ENCODE measurements at regions not wholly inside any gene's neighbourhood (a gene's known extent, or its start where the extent isn't known, plus 50 kb on each side); places are given as distances from the start of the nearest gene placed in this dataset.

- WGBS (ENCODE audit: low lambda C conversion rate) = 90% methylated on average over 4 of the region's 4 CpGs
- H3K4me1 ChIP-seq (ENCODE audit: control insufficient read depth in 1 of 2, insufficient read depth in 2 of 2, low read depth in 1 of 2, low read length in 1 of 2) = peaks cover 0 to 38% of the 10 kb centered on the region in 2 experiments; a peak in 1 of 4 replicates
- no peak overlapping the region for H3K4me2 ChIP-seq
- ChIA-PET POLR2A (interaction anchor here (0.6 kb wide), 1 partner anchor 102 kb away, joined by 3 read pairs; no protein-coding TSS in a partner anchor), CTCF (interaction anchor here (1.5 to 1.6 kb wide), 2 partner anchors 78 to 221 kb away, joined by 3 read pairs; no protein-coding TSS in a partner anchor)
- DNase-seq = no peak
- H3K9me3 ChIP-seq = no peaks in the 10 kb centered on the region
- H3K79me2 ChIP-seq (ENCODE audit: insufficient read depth) = no peaks in the 10 kb centered on the region
- H3K9me2 ChIP-seq = no peaks in the 10 kb centered on the region
- H4K20me1 ChIP-seq (ENCODE audit: insufficient read depth) = no peaks in the 10 kb centered on the region
- H3F3A ChIP-seq (replicated peaks; ENCODE audit: insufficient read depth) = no peaks in the 10 kb centered on the region
- H3K27ac ChIP-seq (ENCODE audit: low read depth in 2 of 2, low read length in 1 of 2) = no peak overlapping the region
- TF ChIP-seq GATA2 (CRISPR knock-in tag; IDR thresholded peaks at IDR 0.05) = no peak
- no peak for TF ChIP-seq FOXJ3 (CRISPR knock-in tag; IDR thresholded peaks at IDR 0.05)
- no peak overlapping the region for H3K4me3 ChIP-seq (ENCODE audit: low read depth in 2 of 2, low read length in 1 of 2)
- H3K27me3 ChIP-seq (ENCODE audit: insufficient read depth) = no peaks in the 10 kb centered on the region
- H3K9ac ChIP-seq = no peak overlapping the region
- H3K36me3 ChIP-seq (replicated peaks in 1 of 2; ENCODE audit: control insufficient read depth in 1 of 2, insufficient read depth in 2 of 2, low read length in 1 of 2) = no peaks in the 10 kb centered on the region
- H2AFZ ChIP-seq (ENCODE audit: low read depth) = no peak overlapping the region
Measured at GRCh38 chr6:43852350-43852864, 82.4 kb downstream of the VEGFA start.

- H3F3A ChIP-seq (replicated peaks; ENCODE audit: insufficient read depth) = no peaks in the 10 kb centered on the region
- no peaks in the 10 kb centered on the region for H3K27me3 ChIP-seq (ENCODE audit: insufficient read depth)
- H3K9me2 ChIP-seq = no peaks in the 10 kb centered on the region
- H3K4me3 ChIP-seq (ENCODE audit: low read depth in 2 of 2, low read length in 1 of 2) = no peak overlapping the region
- WGBS (ENCODE audit: low lambda C conversion rate) = 75% methylated on average over 4 of the region's 10 CpGs
- no peak for DNase-seq
- H3K9me3 ChIP-seq = no peaks in the 10 kb centered on the region
- H3K4me2 ChIP-seq = no peak overlapping the region
- H3K36me3 ChIP-seq (replicated peaks in 1 of 2; ENCODE audit: control insufficient read depth in 1 of 2, insufficient read depth in 2 of 2, low read length in 1 of 2) = no peaks in the 10 kb centered on the region
- H4K20me1 ChIP-seq (ENCODE audit: insufficient read depth) = no peaks in the 10 kb centered on the region
- TF ChIP-seq FOXJ3 (CRISPR knock-in tag; IDR thresholded peaks at IDR 0.05) = no peak
- no peak for TF ChIP-seq FOXM1 (IDR thresholded peaks at IDR 0.05; ENCODE audit: low read depth)
- TF ChIP-seq RXRA (IDR thresholded peaks at IDR 0.05; ENCODE audit: borderline replicate concordance, low read depth) = no peak
- no peak for TF ChIP-seq TEAD4 (IDR thresholded peaks at IDR 0.05; ENCODE audit: borderline replicate concordance, insufficient read depth)
- no peak overlapping the region for H2AFZ ChIP-seq (ENCODE audit: low read depth)
- peaks cover 0 to 27% of the 10 kb centered on the region in 2 experiments; a peak in 1 of 4 replicates for H3K4me1 ChIP-seq (ENCODE audit: control insufficient read depth in 1 of 2, insufficient read depth in 2 of 2, low read depth in 1 of 2, low read length in 1 of 2)
- H3K9ac ChIP-seq = no peak overlapping the region
- ChIA-PET POLR2A (no interaction called here), CTCF (no interaction called here)
- H3K27ac ChIP-seq (ENCODE audit: low read depth in 2 of 2, low read length in 1 of 2) = no peak overlapping the region
- no peaks in the 10 kb centered on the region for H3K79me2 ChIP-seq (ENCODE audit: insufficient read depth)
Measured at GRCh38 chr6:43851204-43851865, 81.3 kb downstream of the VEGFA start.

DNA sequence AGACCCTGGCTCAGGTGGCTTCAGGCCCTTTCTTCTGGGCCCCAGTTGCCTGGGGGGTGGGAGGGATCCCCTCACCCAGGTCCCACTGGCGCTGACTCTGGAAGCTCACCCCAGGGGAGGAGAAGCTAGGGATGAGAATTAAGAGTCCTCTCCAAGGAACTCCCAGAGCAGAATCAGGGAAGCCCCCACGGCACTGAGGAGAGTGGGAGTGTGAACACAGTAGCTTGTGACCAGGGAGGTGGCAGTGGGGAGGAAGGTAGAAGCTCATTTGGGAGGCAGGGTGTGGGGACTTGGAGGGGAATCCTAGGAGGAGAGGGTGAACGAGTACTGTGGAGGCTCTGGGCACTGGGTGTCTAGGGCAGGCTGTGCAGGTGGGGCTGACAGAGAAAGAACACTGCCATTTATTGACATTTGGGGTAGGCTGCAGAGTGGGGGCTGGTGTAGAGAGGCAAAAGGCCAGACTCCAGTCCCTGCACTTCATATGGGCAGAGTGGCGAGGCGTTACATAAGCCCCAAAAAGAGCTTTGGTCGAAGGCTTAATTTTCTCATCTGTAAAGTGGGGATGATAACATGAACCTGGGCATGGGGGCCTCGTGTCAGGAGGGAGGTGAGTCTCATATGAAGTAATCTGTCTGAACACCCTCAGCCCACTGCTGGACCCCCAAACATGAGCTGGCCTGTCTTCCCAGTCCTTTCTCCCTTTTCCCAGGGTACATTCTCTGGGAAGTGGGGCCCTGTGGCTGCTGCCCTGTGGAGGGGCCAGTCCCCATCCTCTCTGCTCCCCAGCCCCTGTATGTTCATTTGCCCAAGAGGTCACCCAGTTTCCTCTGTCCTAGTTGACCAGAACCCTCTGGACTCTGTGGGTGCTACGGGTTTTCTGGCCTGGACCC, 80.5 kb downstream of the VEGFA start:
- Histone ChIP-seq H3K9me2 (no peaks in the 10 kb centered on the region), H3K4me2 (no peak overlapping the region), H3K27me3 (ENCODE audit: insufficient read depth) (no peaks in the 10 kb centered on the region; the same call in 1 of the 2 replicates), H3K9ac (no peak overlapping the region), H4K20me1 (ENCODE audit: insufficient read depth) (no peaks in the 10 kb centered on the region), H2AFZ (ENCODE audit: low read depth) (no peak overlapping the region), H3K27ac (ENCODE audit: low read depth in 2 of 2, low read length in 1 of 2) (no peak overlapping the region), H3F3A (replicated peaks; ENCODE audit: insufficient read depth) (no peaks in the 10 kb centered on the region), H3K9me3 (no peaks in the 10 kb centered on the region), H3K4me3 (ENCODE audit: low read depth in 2 of 2, low read length in 1 of 2) (no peak overlapping the region), H3K4me1 (ENCODE audit: control insufficient read depth in 1 of 2, insufficient read depth in 2 of 2, low read depth in 1 of 2, low read length in 1 of 2) (peaks cover 0 to 20% of the 10 kb centered on the region in 2 experiments; a peak in 1 of 4 replicates), H3K36me3 (replicated peaks in 1 of 2; ENCODE audit: control insufficient read depth in 1 of 2, insufficient read depth in 2 of 2, low read length in 1 of 2) (no peaks in the 10 kb centered on the region), H3K79me2 (ENCODE audit: insufficient read depth) (no peaks in the 10 kb centered on the region)
- WGBS (ENCODE audit: low lambda C conversion rate) = 73% methylated on average over 7 of the region's 8 CpGs
- ChIA-PET POLR2A (no interaction called here), CTCF (interaction anchor here (0.6 to 3.1 kb wide), 4 partner anchors 76 to 165 kb away, joined by 3 to 11 read pairs (median 6); partner anchors contain the start of gene VEGFA)
- no peak for DNase-seq
- TF ChIP-seq PBX3 (IDR thresholded peaks at IDR 0.05) = no peak
- no peak for TF ChIP-seq RAD21 (IDR thresholded peaks at IDR 0.05; ENCODE audit: low read length)
- no peak for TF ChIP-seq GATA2 (CRISPR knock-in tag; IDR thresholded peaks at IDR 0.05)
- TF ChIP-seq SMC3 (IDR thresholded peaks at IDR 0.05; ENCODE audit: low read depth, low read length) = no peak
- no peak for TF ChIP-seq FOSL2 (IDR thresholded peaks at IDR 0.05; ENCODE audit: borderline replicate concordance, low read depth)
- TF ChIP-seq JUND (IDR thresholded peaks at IDR 0.05) = no peak
- TF ChIP-seq FOXM1 (IDR thresholded peaks at IDR 0.05; ENCODE audit: low read depth) = no peak
- no peak for TF ChIP-seq USF1 (IDR thresholded peaks at IDR 0.05; ENCODE audit: borderline replicate concordance, low read depth)
- TF ChIP-seq SIN3A (IDR thresholded peaks at IDR 0.05; ENCODE audit: borderline replicate concordance, low read depth, low read length) = no peak
- TF ChIP-seq MXI1 (IDR thresholded peaks at IDR 0.05; ENCODE audit: low read depth, low read length) = no peak
- no peak for TF ChIP-seq IRF3 (IDR thresholded peaks at IDR 0.05; ENCODE audit: low read depth, low read length)
- TF ChIP-seq MAX (IDR thresholded peaks at IDR 0.05; ENCODE audit: low read depth) = no peak
- TF ChIP-seq TAF1 (IDR thresholded peaks at IDR 0.05; ENCODE audit: borderline replicate concordance, low read depth, low read length) = no peak

All from SK-N-SH (cell line).